ENCODE measurements at regions not wholly inside any gene's neighbourhood (a gene's known extent, or its start where the extent isn't known, plus 50 kb on each side); places are given as distances from the start of the nearest gene placed in this dataset.

- TF ChIP-seq ZFX (IDR thresholded peaks at IDR 0.05), result no peak
- no peak for TF ChIP-seq CTCF (conservative IDR thresholded peaks at IDR 0.05)
Observed at GRCh38 chr5:36364473-36364872, 62.8 kb upstream of the RANBP3L start.

GRCh38 chr5:36365896-36366295 lies 64.2 kb upstream of the RANBP3L start:
- TF ChIP-seq CTCF (conservative IDR thresholded peaks at IDR 0.05) (no peak), ZFX (IDR thresholded peaks at IDR 0.05) (no peak)
- peak overlapping the region; percentile 51; the same call in 1 of the 2 replicates for H3K27ac ChIP-seq

More at GRCh38 chr5:36364473-36364872, 62.8 kb upstream of the RANBP3L start:
- H3K27ac ChIP-seq, result no peak overlapping the region

- no peak for TF ChIP-seq ZFX (IDR thresholded peaks at IDR 0.05)
- no peak for TF ChIP-seq CTCF (conservative IDR thresholded peaks at IDR 0.05)
Observed at GRCh38 chr5:36366883-36367282, 65.2 kb upstream of the RANBP3L start.

GRCh38 chr5:36367524-36367923 lies 65.8 kb upstream of the RANBP3L start:
- peak overlapping the region; percentile 77; the same call in 1 of the 2 replicates for H3K27ac ChIP-seq
- TF ChIP-seq CTCF (conservative IDR thresholded peaks at IDR 0.05), result no peak
- no peak for TF ChIP-seq ZFX (IDR thresholded peaks at IDR 0.05)

More at GRCh38 chr5:36366883-36367282, 65.2 kb upstream of the RANBP3L start:
- peak overlapping the region; percentile 67; the same call in 1 of the 2 replicates for H3K27ac ChIP-seq

GRCh38 chr5:36369219-36369690 lies 67.6 kb upstream of the RANBP3L start:
- peak overlapping the region; percentile 77; the same call in 1 of the 2 replicates for H3K27ac ChIP-seq
- TF ChIP-seq CTCF (conservative IDR thresholded peaks at IDR 0.05), result no peak
- no peak for TF ChIP-seq ZFX (IDR thresholded peaks at IDR 0.05)

- H3K27ac ChIP-seq, result no peak overlapping the region
- no peak for TF ChIP-seq ZFX (IDR thresholded peaks at IDR 0.05)
- no peak for TF ChIP-seq CTCF (conservative IDR thresholded peaks at IDR 0.05)
Observed at GRCh38 chr5:36370073-36370472, 68.4 kb upstream of the RANBP3L start.

- TF ChIP-seq CTCF (conservative IDR thresholded peaks at IDR 0.05) (no peak), ZFX (IDR thresholded peaks at IDR 0.05) (no peak)
- H3K27ac ChIP-seq, result no peak overlapping the region
Observed at GRCh38 chr5:36371366-36371765, 69.7 kb upstream of the RANBP3L start.
